H9 (cell line): ENCODE measurements at regions not wholly inside any gene's neighbourhood (a gene's known extent, or its start where the extent isn't known, plus 50 kb on each side); places are given as distances from the start of the nearest gene placed in this dataset.

Experiments used
- DNase-seq: peaks from one replicate; pipeline ENCODE4 v3.0.0-alpha.2; 2017
- H2AFZ ChIP-seq: one replicate; pipeline ENCODE4 v1.6.1; 2013; ENCODE audit warnings: mild to moderate bottlenecking, low read length, control low read depth, moderate library complexity
- H2AK5ac ChIP-seq: 2 replicates; pipeline ENCODE4 v1.6.1; 2013; ENCODE audit warnings: low read length, control low read depth, mixed read lengths; ENCODE audit not compliant: insufficient read length
- H2BK120ac ChIP-seq: one replicate; pipeline ENCODE4 v1.6.1; 2013; ENCODE audit warnings: low read depth, mild to moderate bottlenecking, low read length, control low read depth, inconsistent platforms; ENCODE audit not compliant: poor library complexity, severe bottlenecking
- H2BK12ac ChIP-seq: 2 replicates; pipeline ENCODE4 v1.6.1; 2013; ENCODE audit warnings: low read length, control low read depth, mixed read lengths, low read depth; ENCODE audit not compliant: insufficient read length
- H2BK15ac ChIP-seq: 2 replicates; pipeline ENCODE4 v1.6.1; 2013; ENCODE audit warnings: low read depth, low read length, control low read depth
- H2BK20ac ChIP-seq: one replicate; pipeline ENCODE4 v1.6.1; 2013; ENCODE audit warnings: low read depth, mild to moderate bottlenecking, low read length, control low read depth, inconsistent platforms; ENCODE audit not compliant: poor library complexity, severe bottlenecking
- H2BK5ac ChIP-seq: 2 replicates; pipeline ENCODE4 v1.6.1; 2013; ENCODE audit warnings: low read length, control low read depth, mixed read lengths; ENCODE audit not compliant: insufficient read length
- H3K14ac ChIP-seq: 2 replicates; pipeline ENCODE4 v1.6.1; 2013; ENCODE audit warnings: low read length, control low read depth; ENCODE audit not compliant: insufficient read depth
- H3K18ac ChIP-seq: 2 replicates; pipeline ENCODE4 v1.6.1; 2013; ENCODE audit warnings: low read depth, mild to moderate bottlenecking, mixed read lengths, low read length, control low read depth; ENCODE audit not compliant: insufficient read length
- H3K23ac ChIP-seq: 2 replicates; pipeline ENCODE4 v1.6.1; 2013; ENCODE audit warnings: low read length, control low read depth, mixed read lengths, low read depth; ENCODE audit not compliant: insufficient read length
- H3K23me2 ChIP-seq: 2 replicates; pipeline ENCODE4 v1.6.1; 2013; ENCODE audit warnings: low read depth, mild to moderate bottlenecking, mixed read lengths, low read length, control low read depth; ENCODE audit not compliant: insufficient read length, poor library complexity, severe bottlenecking
- H3K27ac ChIP-seq: 2 replicates; pipeline ENCODE4 v1.5.1; 2013; ENCODE audit warnings: low read length, control low read depth, mixed read lengths, low read depth; ENCODE audit not compliant: insufficient read length
- H3K27me3 ChIP-seq: 2 replicates; pipeline ENCODE4 v1.6.1; 2013; ENCODE audit warnings: low read length, control low read depth, inconsistent platforms; ENCODE audit not compliant: insufficient read depth
- H3K4ac ChIP-seq: 2 replicates; pipeline ENCODE4 v1.6.1; 2013; ENCODE audit warnings: low read depth, mild to moderate bottlenecking, control low read depth, inconsistent platforms, low read length, moderate library complexity
- H3K4me1 ChIP-seq: 2 replicates; pipeline ENCODE4 v1.6.1; 2013; ENCODE audit warnings: low read length, control low read depth, inconsistent platforms; ENCODE audit not compliant: insufficient read depth
- H3K4me2 ChIP-seq: 2 replicates; pipeline ENCODE4 v1.6.1; 2013; ENCODE audit warnings: low read length, control low read depth, mixed read lengths; ENCODE audit not compliant: insufficient read length, insufficient read depth
- H3K56ac ChIP-seq: 2 replicates; pipeline ENCODE4 v1.6.1; 2013; ENCODE audit warnings: low read depth, mild to moderate bottlenecking, mixed read lengths, low read length, control low read depth; ENCODE audit not compliant: insufficient read length
- H3K79me1 ChIP-seq: 2 replicates; pipeline ENCODE4 v1.6.1; 2013; ENCODE audit warnings: low read depth, mild to moderate bottlenecking, moderate library complexity, low read length, control low read depth, inconsistent platforms; ENCODE audit not compliant: insufficient read depth, poor library complexity, severe bottlenecking
- H3K79me2 ChIP-seq: 2 replicates; pipeline ENCODE4 v1.6.1; 2013; ENCODE audit warnings: low read length, control low read depth, inconsistent platforms; ENCODE audit not compliant: insufficient read depth
- H3K9ac ChIP-seq: 2 replicates; pipeline ENCODE4 v1.6.1; 2013; ENCODE audit warnings: low read length, control low read depth, mixed read lengths; ENCODE audit not compliant: insufficient read length; ENCODE audit errors: extremely low read depth
- H3K9me3 ChIP-seq: one replicate; pipeline ENCODE4 v1.6.1; 2013; ENCODE audit warnings: low read depth, low read length, inconsistent platforms; ENCODE audit not compliant: control insufficient read depth
- H3T11ph ChIP-seq: one replicate; pipeline ENCODE4 v1.6.1; 2013; ENCODE audit warnings: mild to moderate bottlenecking, low read length, control low read depth, inconsistent platforms
- H4K20me1 ChIP-seq: one replicate; pipeline ENCODE4 v1.6.1; 2013; ENCODE audit not compliant: control insufficient read depth, insufficient read length, insufficient read depth
- H4K5ac ChIP-seq: 2 replicates; pipeline ENCODE4 v1.6.1; 2013; ENCODE audit warnings: low read depth, mild to moderate bottlenecking, mixed read lengths, low read length, control low read depth; ENCODE audit not compliant: insufficient read length
- H4K8ac ChIP-seq: replicated peaks from 2 replicates; pipeline ENCODE4 v1.6.1; 2013; ENCODE audit warnings: low read length, control low read depth, mixed read lengths, low read depth; ENCODE audit not compliant: insufficient read length
- H4K91ac ChIP-seq: 2 replicates; pipeline ENCODE4 v1.6.1; 2013; ENCODE audit warnings: low read depth, mild to moderate bottlenecking, moderate library complexity, mixed read lengths, low read length, control low read depth; ENCODE audit not compliant: insufficient read length
- H3K27ac Mint-ChIP-seq, 3 experiments: 2 replicates in 2 of 3; 3 replicates in 1 of 3; pipeline ENCODE4 v1.8.0; 2020 to 2021; ENCODE audit warnings: mixed read lengths in 3 of 3, mild to moderate bottlenecking in 1 of 3, moderate library complexity in 1 of 3
- H3K27me3 Mint-ChIP-seq: 2 replicates; pipeline ENCODE4 v1.8.0; 2021; ENCODE audit warnings: low read depth, mild to moderate bottlenecking, moderate library complexity, mixed read lengths
- H3K36me3 Mint-ChIP-seq, 3 experiments: 2 replicates in 2 of 3; 3 replicates in 1 of 3; pipeline ENCODE4 v1.8.0; 2020 to 2021; ENCODE audit warnings: low read depth in 3 of 3, mixed read lengths in 3 of 3; ENCODE audit not compliant: insufficient read depth in 1 of 3
- H3K4me1 Mint-ChIP-seq, 2 experiments: 2 replicates each; pipeline ENCODE4 v1.8.0; 2020; ENCODE audit warnings: mixed read lengths in 2 of 2
- H3K4me3 Mint-ChIP-seq, 2 experiments: 2 replicates in 1 of 2; 3 replicates in 1 of 2; pipeline ENCODE4 v1.8.0; 2020 to 2021; ENCODE audit warnings: mild to moderate bottlenecking in 2 of 2, mixed read lengths in 2 of 2, moderate library complexity in 1 of 2
- H3K9me3 Mint-ChIP-seq, 2 experiments: 2 replicates in 1 of 2; 3 replicates in 1 of 2; pipeline ENCODE4 v1.8.0; 2020; ENCODE audit warnings: mild to moderate bottlenecking in 2 of 2, mixed read lengths in 2 of 2, moderate library complexity in 1 of 2
- CTCF ChIP-seq: fragments of 200-600 bp; sonication (generic); conservative IDR thresholded peaks from 3 replicates; pipeline ENCODE4 v1.8.0; 2021; ENCODE audit warnings: antibody characterized with exemption, mild to moderate bottlenecking
- WGBS: extraction: QIAGEN DNeasy Blood & Tissue Kit; methylation state at CpG from one replicate; pipeline ENCODE4 v1.1.7; 2013; ENCODE audit warnings: missing lambda C conversion rate, low lambda C conversion rate, mixed read lengths; ENCODE audit not compliant: insufficient read length; ENCODE audit errors: extremely low coverage; 5-methylcytosine and 5-hydroxymethylcytosine counted together

DNA sequence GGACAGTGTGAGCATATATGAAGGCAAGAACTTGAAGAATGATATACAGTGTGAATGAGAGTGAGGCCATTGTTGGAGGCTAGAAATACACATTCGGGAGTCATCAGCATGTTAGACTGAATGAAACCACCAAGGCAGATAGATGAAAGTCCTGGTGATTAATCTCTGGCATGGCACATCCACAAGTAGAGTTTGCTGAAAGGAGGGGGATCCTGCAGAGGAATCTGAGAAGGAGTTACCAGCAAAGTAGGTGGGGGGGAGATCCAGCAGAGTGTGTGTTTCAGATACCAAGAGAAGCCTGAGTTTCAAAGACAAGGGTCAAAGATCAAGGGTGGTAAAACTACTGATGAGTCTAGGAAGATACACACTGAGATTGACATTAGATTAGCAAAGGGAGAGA lies 426.7 kb upstream of the DCN start:
- no peak for DNase-seq
- peaks cover 2 to 3% of the 10 kb centered on the region in 2 experiments; a peak in 2 of 4 replicates for H3K4me1 Mint-ChIP-seq
- H3K27ac Mint-ChIP-seq: 0 out of 7 replicates have a peak overlapping the region, but pooled peaks of 1 of the 3 experiments have one; percentile 16
- Histone ChIP-seq H3K4ac (no peak overlapping the region), H3K4me1 (no peaks in the 10 kb centered on the region), H3K27me3 (no peaks in the 10 kb centered on the region), H2BK5ac (no peak overlapping the region), H3K79me2 (no peaks in the 10 kb centered on the region), H2BK12ac (no peak overlapping the region), H3K23ac (no peak overlapping the region), H4K20me1 (no peaks in the 10 kb centered on the region), H3K23me2 (no peaks in the 10 kb centered on the region), H2BK20ac (no peak overlapping the region), H2BK15ac (no peak overlapping the region), H3K14ac (no peak overlapping the region), H3K27ac (no peak overlapping the region), H3K9ac (no peak overlapping the region), H3K18ac (no peak overlapping the region), H3K9me3 (no peaks in the 10 kb centered on the region), H4K5ac (no peak overlapping the region), H3K4me2 (no peak overlapping the region), H3K56ac (no peak overlapping the region), H3K79me1 (no peaks in the 10 kb centered on the region), H2BK120ac (no peak overlapping the region), H3T11ph (no peak overlapping the region), H4K91ac (no peak overlapping the region), H2AK5ac (no peak overlapping the region), H2AFZ (no peak overlapping the region), H4K8ac (no peak overlapping the region)
- no peaks in the 10 kb centered on the region for H3K36me3 Mint-ChIP-seq
- H3K4me3 Mint-ChIP-seq: no peak overlapping the region
- no CpG with 5 or more reads among the region's 1 CpG for WGBS
- H3K9me3 Mint-ChIP-seq: no peaks in the 10 kb centered on the region
- no peak for TF ChIP-seq CTCF
- no peaks in the 10 kb centered on the region for H3K27me3 Mint-ChIP-seq
